Liver (tissue), 8 donors: ENCODE measurements at regions not wholly inside any gene's neighbourhood (a gene's known extent, or its start where the extent isn't known, plus 50 kb on each side); places are given as distances from the start of the nearest gene placed in this dataset.

Experiments used
- DNase-seq: peaks from one replicate; pipeline ENCODE4 v3.0.0-alpha.2; 2017; ENCODE audit warnings: low spot score
- H3K27ac ChIP-seq, 2 donors: one replicate each; pipeline ENCODE4 v1.7.0; 2013; ENCODE audit warnings: inconsistent platforms in 2 of 2, low read length in 2 of 2, control low read depth in 1 of 2, low read depth in 1 of 2, mild to moderate bottlenecking in 1 of 2
- H3K27me3 ChIP-seq, 4 donors: one replicate each; pipeline versions ENCODE4 v1.6.1 to v1.7.0; 2013; ENCODE audit warnings: low read length in 3 of 4, inconsistent platforms in 1 of 4, mild to moderate bottlenecking in 1 of 4, moderate library complexity in 1 of 4; ENCODE audit not compliant: control insufficient read depth in 4 of 4, insufficient read depth in 4 of 4
- H3K36me3 ChIP-seq, 4 donors: one replicate each; pipeline versions ENCODE4 v1.6.1 to v1.7.0; 2013; ENCODE audit warnings: low read length in 3 of 4, mild to moderate bottlenecking in 3 of 4, low read depth in 1 of 4, moderate library complexity in 1 of 4; ENCODE audit not compliant: control insufficient read depth in 4 of 4, insufficient read depth in 3 of 4
- H3K4me1 ChIP-seq, 4 donors: one replicate each; pipeline versions ENCODE4 v1.6.1 to v1.7.0; 2013; ENCODE audit warnings: low read length in 3 of 4, mild to moderate bottlenecking in 3 of 4, moderate library complexity in 1 of 4; ENCODE audit not compliant: control insufficient read depth in 4 of 4, insufficient read depth in 4 of 4
- H3K4me3 ChIP-seq, 3 donors: one replicate each; pipeline versions ENCODE4 v1.6.1 to v1.7.0; 2013; ENCODE audit warnings: low read length in 3 of 3, control low read depth in 1 of 3, low read depth in 1 of 3, mild to moderate bottlenecking in 1 of 3
- H3K9ac ChIP-seq, 2 donors: one replicate each; pipeline ENCODE4 v1.7.0; 2013; ENCODE audit warnings: low read length in 2 of 2, mild to moderate bottlenecking in 2 of 2, moderate library complexity in 2 of 2, control low read depth in 1 of 2, low read depth in 1 of 2
- H3K9me3 ChIP-seq, 4 donors: one replicate each; pipeline versions ENCODE4 v1.6.1 to v1.7.0; 2013; ENCODE audit warnings: low read length in 3 of 4; ENCODE audit not compliant: control insufficient read depth in 4 of 4
- ATF3 ChIP-seq: IDR thresholded peaks from 2 replicates; pipeline ENCODE4 v1.6.1; 2016; ENCODE audit warnings: antibody characterized with exemption
- CTCF ChIP-seq: fragments of 150-350 bp; IDR thresholded peaks from 2 replicates; pipeline ENCODE4 v1.5.1; 2017; ENCODE audit warnings: improper control_type of control experiment, low read depth, low read length; ENCODE audit not compliant: missing input control
- FOXA1 ChIP-seq: IDR thresholded peaks from 2 replicates; pipeline ENCODE4 v1.6.1; 2016; ENCODE audit warnings: antibody characterized with exemption
- GABPA ChIP-seq, 2 donors: IDR thresholded peaks in 1 of 2; conservative IDR thresholded peaks in 1 of 2; 2 replicates each; pipeline ENCODE4 v1.6.1; 2016; ENCODE audit warnings: antibody characterized with exemption in 2 of 2, mild to moderate bottlenecking in 1 of 2, moderate library complexity in 1 of 2
- HNF4A ChIP-seq, 2 donors: conservative IDR thresholded peaks; 2 replicates each; pipeline ENCODE4 v1.6.1; 2016; ENCODE audit warnings: antibody characterized with exemption in 2 of 2, mild to moderate bottlenecking in 2 of 2
- HNF4G ChIP-seq: IDR thresholded peaks from 2 replicates; pipeline ENCODE4 v1.6.1; 2016; ENCODE audit warnings: antibody characterized with exemption
- MAX ChIP-seq: IDR thresholded peaks from 2 replicates; pipeline ENCODE4 v1.6.1; 2016; ENCODE audit warnings: antibody characterized with exemption
- NR2F2 ChIP-seq: IDR thresholded peaks from 2 replicates; pipeline ENCODE4 v1.6.1; 2016; ENCODE audit warnings: antibody characterized with exemption
- RAD21 ChIP-seq, 2 donors: IDR thresholded peaks; 2 replicates each; pipeline ENCODE4 v1.6.1; 2016; ENCODE audit warnings: antibody characterized with exemption in 2 of 2, mild to moderate bottlenecking in 2 of 2
- REST ChIP-seq: IDR thresholded peaks from 2 replicates; pipeline ENCODE4 v1.6.1; 2016; ENCODE audit warnings: antibody characterized with exemption, mild to moderate bottlenecking
- RXRA ChIP-seq, 2 donors: IDR thresholded peaks; 2 replicates each; pipeline ENCODE4 v1.6.1; 2017 to 2018; ENCODE audit warnings: antibody characterized with exemption in 2 of 2, mild to moderate bottlenecking in 1 of 2
- SP1 ChIP-seq: IDR thresholded peaks from 2 replicates; pipeline ENCODE4 v1.6.1; 2018; ENCODE audit warnings: antibody characterized with exemption, mild to moderate bottlenecking
- TAF1 ChIP-seq: conservative IDR thresholded peaks from 2 replicates; pipeline ENCODE4 v1.6.1; 2016; ENCODE audit warnings: antibody characterized with exemption, mild to moderate bottlenecking
- ZBTB33 ChIP-seq: IDR thresholded peaks from 2 replicates; pipeline ENCODE4 v1.6.1; 2016; ENCODE audit warnings: antibody characterized with exemption
- WGBS: extraction: QIAGEN DNeasy Blood & Tissue Kit; methylation state at CpG from one replicate; pipeline ENCODE4 v1.1.7; 2013; 5-methylcytosine and 5-hydroxymethylcytosine counted together
- donor health status: healthy.
- donor health status: healthy.
- donor health status: healthy.
- donor health status: healthy.
- donor health status: healthy.

GRCh38 chr16:8376430-8376829 lies 213.9 kb downstream of the TMEM114 start:
- Histone ChIP-seq H3K9me3 (peaks cover 0 to 1% (median 0%) of the 10 kb centered on the region in 4 donors), H3K27me3 (peaks cover 0 to 6% (median 0%) of the 10 kb centered on the region in 4 donors), H3K9ac (no peak overlapping the region), H3K27ac (no peak overlapping the region), H3K36me3 (no peaks in the 10 kb centered on the region), H3K4me3 (no peak overlapping the region), H3K4me1 (no peaks in the 10 kb centered on the region)
- TF ChIP-seq RXRA (IDR thresholded peaks at IDR 0.05), result no peak
- TF ChIP-seq NR2F2, result no peak
- no peak for TF ChIP-seq HNF4G
- TF ChIP-seq ATF3, result no peak
- TF ChIP-seq REST, result no peak
- no peak for TF ChIP-seq HNF4A (conservative IDR thresholded peaks at IDR 0.05)
- no peak for TF ChIP-seq RAD21 (IDR thresholded peaks at IDR 0.05)
- TF ChIP-seq MAX, result no peak
- no peak for TF ChIP-seq ZBTB33
- no peak for TF ChIP-seq CTCF
- no peak for TF ChIP-seq FOXA1
- TF ChIP-seq TAF1, result no peak
- no peak for DNase-seq
- WGBS, result 58% methylated on average over 2 of the region's 2 CpGs

GRCh38 chr16:8375232-8375587 lies 215.1 kb downstream of the TMEM114 start:
- peaks cover 0 to 3% (median 0%) of the 10 kb centered on the region in 4 donors for H3K27me3 ChIP-seq
- H3K9me3 ChIP-seq, result peaks cover 0 to 1% (median 0%) of the 10 kb centered on the region in 4 donors
- TF ChIP-seq FOXA1 (no peak), CTCF (no peak), GABPA (IDR thresholded peaks at IDR 0.05 in 1 of 2, conservative IDR thresholded peaks at IDR 0.05 in 1 of 2) (no peak), NR2F2 (no peak), RXRA (IDR thresholded peaks at IDR 0.05) (no peak), SP1 (no peak), HNF4G (no peak), TAF1 (no peak), RAD21 (IDR thresholded peaks at IDR 0.05) (no peak)
- no peak overlapping the region for H3K9ac ChIP-seq
- no peak overlapping the region for H3K27ac ChIP-seq
- DNase-seq, result no peak
- H3K4me3 ChIP-seq, result no peak overlapping the region
- no peaks in the 10 kb centered on the region for H3K4me1 ChIP-seq
- no peaks in the 10 kb centered on the region for H3K36me3 ChIP-seq
- WGBS, result 81% methylated on average over 1 of the region's 1 CpG
